ENCODE measurements at regions not wholly inside any gene's neighbourhood (a gene's known extent, or its start where the extent isn't known, plus 50 kb on each side); places are given as distances from the start of the nearest gene placed in this dataset.

- no peak for DNase-seq
Observed at GRCh38 chr18:28523758-28524475, 347.0 kb upstream of the CDH2 start.

DNA sequence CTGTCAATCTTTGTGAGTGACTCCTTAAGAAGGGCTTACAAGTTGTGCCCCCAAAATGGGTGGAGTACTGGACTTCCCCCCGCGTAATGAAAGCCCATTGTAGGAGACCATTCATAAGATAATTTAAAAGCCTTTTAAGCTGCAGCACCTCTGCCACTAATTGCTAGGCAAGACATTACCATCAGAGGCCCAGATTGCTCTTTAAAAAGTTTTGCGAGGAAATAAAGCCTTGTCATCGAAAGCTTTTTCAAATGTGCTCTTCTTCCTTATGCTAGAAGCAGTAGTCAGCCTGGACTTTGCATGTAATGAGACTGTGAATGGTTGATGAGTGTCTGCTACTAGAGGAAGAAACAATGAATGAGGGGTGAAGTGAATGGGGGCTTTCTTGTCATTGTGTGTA lies 345.3 kb upstream of the CDH2 start:
- DNase-seq, result no peak

DNA sequence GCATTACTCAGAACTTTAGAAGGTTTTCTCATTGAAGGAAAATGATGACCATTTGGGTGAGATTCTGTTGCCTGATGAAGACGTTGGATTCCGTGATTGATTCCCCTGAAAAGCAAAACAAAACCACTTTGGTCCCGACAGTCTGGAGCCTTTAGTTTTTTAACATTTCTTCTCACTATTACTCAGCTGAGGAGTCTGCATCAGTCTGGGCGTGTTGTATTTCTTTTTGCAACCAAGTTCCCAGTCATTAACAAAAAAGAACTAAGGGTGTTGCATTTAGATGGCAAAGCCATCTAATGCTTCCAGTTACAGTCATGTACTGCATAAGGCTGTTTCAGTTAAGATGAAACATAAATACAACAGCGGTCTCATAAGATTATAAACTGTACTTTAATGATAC lies 343.1 kb upstream of the CDH2 start:
- DNase-seq, result no peak

- DNase-seq, result no peak
Observed at GRCh38 chr18:28514699-28515098, 337.8 kb upstream of the CDH2 start.

DNA sequence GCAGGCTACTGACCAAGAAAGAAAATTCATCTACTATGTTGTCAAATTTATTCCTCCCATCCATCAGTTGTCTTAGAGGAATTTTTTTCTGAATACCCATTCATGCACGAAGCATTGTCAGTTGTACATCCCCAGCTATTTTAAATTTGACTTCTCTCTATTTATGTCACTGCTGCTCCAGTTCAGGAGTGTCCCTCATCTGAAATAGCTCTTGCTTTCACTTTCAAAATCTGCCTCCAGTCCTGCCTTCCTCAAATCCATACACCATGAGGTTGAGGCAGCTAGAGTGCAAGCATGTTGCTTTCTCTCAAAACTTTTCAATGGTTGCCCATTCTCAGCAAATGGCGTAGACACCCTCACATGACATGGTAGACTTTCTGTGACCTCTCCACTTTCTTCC lies 335.4 kb upstream of the CDH2 start:
- no peak for DNase-seq

- DNase-seq, result no peak
Observed at GRCh38 chr18:28511413-28511821, 334.5 kb upstream of the CDH2 start.

DNA sequence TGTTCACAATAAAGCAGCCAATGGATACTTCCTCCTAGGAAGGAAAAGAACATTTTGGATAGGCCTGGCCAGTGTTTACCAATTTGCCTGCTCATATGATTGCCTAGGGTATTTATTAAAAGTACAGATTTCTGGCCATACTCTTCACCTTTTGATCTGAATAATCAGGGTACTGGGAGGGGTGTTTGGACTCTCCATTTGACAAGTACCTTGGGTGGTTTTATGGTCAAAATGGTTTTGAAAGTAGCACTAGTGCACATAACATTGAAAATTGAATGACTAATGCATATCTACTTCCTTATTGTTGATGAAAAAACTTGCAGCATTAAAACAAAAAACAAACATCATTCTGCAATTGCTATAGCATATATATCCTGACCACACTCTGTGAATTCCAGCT lies 333.3 kb upstream of the CDH2 start:
- DNase-seq, result no peak

GRCh38 chr18:28504066-28504465 lies 327.1 kb upstream of the CDH2 start:
- DNase-seq, result no peak

- DNase-seq, result no peak
Observed at GRCh38 chr18:28494151-28494550, 317.2 kb upstream of the CDH2 start.

DNA sequence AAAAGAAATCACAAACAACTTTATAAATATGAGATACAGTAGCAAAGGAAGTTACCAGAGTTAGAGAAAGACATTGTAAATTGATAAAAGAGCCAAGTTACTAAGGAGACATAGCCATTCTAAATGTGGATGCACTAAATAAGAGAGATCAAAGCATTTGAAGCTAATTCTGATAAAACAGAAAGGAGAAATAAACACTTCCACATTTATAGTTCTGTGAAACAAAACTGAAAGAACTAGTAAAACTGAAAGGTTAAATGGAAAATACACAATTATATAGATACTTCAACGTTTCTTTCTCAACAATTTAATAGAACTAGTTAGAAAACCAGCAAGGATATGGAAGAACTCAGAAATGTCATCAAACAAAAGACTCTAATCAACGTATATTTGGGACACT lies 309.0 kb upstream of the CDH2 start:
- DNase-seq, result no peak

DNA sequence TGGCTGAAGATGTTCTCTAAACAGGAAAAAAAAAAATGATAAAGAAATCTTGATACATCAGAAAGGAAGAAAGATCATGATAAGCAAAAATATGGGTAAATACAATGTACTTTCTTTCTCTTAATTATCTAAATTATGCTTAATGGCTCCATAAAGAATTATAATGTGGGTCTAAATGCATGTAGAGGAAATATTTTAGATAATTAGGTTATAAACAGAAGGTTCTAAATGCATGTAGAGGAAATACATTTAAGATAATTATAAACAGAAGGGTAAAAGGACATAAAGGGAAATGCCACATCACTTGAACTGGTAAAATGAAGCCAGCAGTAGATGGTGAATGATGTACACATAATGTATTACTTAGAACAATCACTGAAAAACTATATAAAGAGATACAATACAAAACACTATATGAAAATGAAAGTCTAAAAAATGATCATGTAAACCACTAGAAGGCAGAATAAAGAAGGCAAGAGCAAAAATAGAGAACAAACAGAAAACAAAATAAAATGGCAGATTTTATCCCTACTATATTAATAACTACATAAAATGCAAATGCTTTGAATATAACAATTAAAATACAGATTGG lies 308.4 kb upstream of the CDH2 start:
- no peak for DNase-seq

GRCh38 chr18:28478531-28478930 lies 301.6 kb upstream of the CDH2 start:
- DNase-seq, result no peak

GRCh38 chr18:28476302-28476701 lies 299.4 kb upstream of the CDH2 start:
- no peak for DNase-seq

DNA sequence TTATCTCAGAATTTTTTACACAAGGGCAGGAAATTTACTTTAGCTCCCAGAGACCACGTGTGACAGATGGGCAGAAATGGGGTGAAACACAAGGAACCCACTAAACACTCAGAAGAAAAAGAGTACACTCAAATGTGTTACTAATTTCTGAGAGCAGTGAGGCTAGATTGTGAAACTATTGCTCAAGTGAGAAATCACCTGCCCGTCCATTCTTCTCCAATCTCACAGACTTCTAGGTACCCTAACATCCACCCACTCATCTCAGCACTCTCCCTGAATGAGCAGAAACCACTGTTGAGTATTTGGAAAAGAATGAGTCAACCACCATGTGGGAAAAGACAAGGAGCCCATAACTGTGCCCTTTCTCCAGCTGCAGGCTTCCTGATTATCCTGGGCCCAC lies 293.0 kb upstream of the CDH2 start:
- no peak for DNase-seq

DNA sequence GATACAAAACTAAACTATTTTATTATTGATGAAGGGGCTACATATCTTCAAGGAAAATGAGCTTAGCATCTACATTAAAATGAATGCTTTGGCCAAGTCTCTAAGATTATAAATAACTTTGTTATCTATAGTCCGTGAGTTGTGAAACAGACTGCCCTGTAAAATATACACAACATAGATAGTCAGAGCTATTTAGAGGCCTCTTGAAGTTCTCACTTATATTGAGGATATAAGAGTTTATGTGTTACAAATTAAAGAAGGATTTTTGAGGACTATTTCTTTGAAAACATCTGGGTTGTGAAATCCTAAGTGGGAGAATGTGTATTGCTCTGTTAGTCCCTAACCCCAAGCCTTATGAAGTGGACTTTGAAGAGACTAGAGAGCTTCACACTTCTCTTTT lies 292.0 kb upstream of the CDH2 start:
- no peak for DNase-seq

- no peak for DNase-seq
Observed at GRCh38 chr18:28466204-28466603, 289.3 kb upstream of the CDH2 start.

DNA sequence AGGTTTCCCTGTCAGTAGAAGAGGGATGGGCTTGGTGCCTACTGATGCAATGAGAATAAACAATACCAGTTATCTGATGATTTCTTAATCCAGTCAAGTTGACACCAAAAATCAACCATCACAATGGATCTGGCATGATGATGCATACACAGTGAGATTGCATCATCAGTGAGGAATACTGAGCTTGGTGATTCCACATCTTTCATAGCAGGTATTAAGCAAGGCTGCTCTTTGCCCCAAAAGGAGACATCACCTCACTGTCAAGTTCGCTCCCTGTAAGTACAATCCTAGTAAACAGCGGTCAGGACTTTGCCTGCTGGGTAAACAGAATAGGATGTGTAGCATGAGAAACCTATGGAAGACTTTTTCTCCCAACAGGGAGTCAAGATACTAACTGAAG lies 282.7 kb upstream of the CDH2 start:
- no peak for DNase-seq

DNA sequence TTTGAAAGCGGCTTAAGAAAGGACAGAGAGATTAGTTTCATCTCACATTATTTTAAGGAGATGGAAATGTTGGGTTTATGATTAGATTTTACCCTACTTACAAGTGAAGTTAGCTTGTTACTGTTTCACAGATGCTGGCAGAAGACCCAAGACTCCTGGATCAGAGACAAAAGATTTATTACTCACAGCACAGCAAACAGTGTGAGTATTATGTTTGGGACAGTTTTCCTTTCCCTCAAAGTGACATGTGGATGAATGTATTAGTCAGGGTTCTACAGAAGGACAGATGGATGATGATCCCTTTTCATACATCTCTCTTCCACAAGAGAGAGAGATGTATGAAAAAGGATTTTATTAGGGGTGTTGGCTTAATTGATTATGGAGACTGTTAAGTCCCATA lies 281.8 kb upstream of the CDH2 start:
- no peak for DNase-seq

GRCh38 chr18:28457784-28458183 lies 280.9 kb upstream of the CDH2 start:
- DNase-seq, result no peak

- no peak for DNase-seq
Observed at GRCh38 chr18:28455971-28456370, 279.0 kb upstream of the CDH2 start.

- DNase-seq, result no peak
Observed at GRCh38 chr18:28439870-28440269, 262.9 kb upstream of the CDH2 start.

- no peak for DNase-seq
Observed at GRCh38 chr18:28438381-28438780, 261.5 kb upstream of the CDH2 start.

DNA sequence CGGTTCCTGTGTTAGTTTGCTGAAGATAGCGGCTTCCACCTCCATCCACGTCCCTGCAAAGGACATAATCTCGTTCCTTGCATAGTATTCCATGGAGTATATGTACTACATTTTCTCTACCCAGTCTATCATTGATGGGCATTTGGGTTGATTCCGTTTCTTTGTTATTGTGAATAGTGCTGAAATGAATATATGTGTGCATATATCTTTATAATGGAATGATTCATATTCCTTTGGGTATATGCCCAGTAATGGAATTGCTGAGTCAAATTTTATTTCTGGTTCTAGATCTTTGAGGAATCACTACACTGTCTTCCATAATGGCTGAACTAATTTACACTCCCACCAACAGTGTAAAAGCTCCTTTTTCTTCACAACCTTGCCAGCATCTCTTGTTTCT lies 255.4 kb upstream of the CDH2 start:
- DNase-seq, result no peak

- DNase-seq, result no peak
Observed at GRCh38 chr18:28425886-28426285, 249.0 kb upstream of the CDH2 start.

GRCh38 chr18:28422577-28422976 lies 245.6 kb upstream of the CDH2 start:
- no peak for DNase-seq
